NCI-H2081 treated with DMSO at 0.1 percent for 48 hours (cell line): ENCODE measurements at regions not wholly inside any gene's neighbourhood (a gene's known extent, or its start where the extent isn't known, plus 50 kb on each side); places are given as distances from the start of the nearest gene placed in this dataset.
"Not testable (repeated sequence)": the region's sequence is repeated elsewhere in the genome, so short reads cannot be mapped to it uniquely, and the experiment has no call there.

ENCODE experiments used
- DNase-seq: peaks from one replicate; lab custom pipeline; 2025; lab: John Stamatoyannopoulos, UW

GRCh38 chr2:12619975-12620374 lies 96.8 kb upstream of the TRIB2 start:
- no peak for DNase-seq

DNA sequence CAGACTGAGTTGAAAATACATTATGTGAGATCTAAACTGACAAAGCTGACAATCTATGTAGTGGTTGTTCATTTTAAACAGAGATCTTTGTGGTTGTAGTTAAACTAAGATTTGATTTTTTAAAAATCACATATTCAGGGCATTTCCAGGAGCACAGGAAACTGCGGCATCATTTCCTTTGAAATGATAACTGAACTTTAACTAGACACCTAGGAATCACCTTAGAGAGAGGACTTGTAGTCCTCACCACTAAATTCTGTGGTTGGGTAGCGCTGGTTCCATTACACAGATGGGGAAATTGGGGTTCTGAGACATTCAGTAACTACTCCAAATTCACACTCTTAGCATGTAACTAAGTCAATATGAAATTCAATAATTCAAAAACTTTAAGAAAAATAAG lies 96.0 kb upstream of the TRIB2 start:
- no peak for DNase-seq

DNA sequence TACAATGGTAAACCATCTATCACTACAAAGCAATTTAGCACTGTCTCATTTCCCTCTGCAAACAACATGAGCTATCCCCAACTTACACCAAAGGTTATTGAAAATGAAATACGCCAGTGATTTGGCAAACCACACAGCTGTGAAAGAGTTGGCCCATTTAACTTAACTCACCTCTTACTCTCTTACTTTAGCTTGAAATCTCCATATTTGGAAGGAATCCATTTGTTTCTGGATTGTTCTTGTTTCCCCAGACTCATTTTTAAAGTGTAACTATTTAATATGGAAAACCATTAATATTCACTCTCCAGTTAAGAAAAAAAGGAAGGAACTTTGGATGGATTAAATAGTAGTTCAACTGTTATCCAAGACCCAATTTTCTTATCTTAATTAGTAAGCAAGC lies 93.7 kb upstream of the TRIB2 start:
- DNase-seq = peak; percentile 16

DNA sequence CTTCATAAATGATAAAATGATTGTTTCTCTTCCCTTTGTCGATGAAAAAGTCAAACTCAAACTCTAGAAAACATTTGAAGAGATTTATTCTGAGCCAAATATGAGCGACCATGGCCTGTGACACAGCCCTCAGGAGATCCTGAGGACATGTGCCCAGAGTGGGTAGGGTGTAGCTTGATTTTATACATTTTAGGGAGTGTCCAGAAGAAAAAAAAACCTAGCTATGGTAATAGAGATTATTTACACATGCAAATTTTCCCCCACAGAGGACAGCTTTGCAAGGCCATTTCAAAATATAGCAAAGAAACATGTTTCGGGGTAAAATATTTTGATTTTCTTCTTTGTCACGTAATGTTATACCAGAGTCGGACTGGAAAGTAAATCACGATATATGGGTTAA lies 92.4 kb upstream of the TRIB2 start:
- DNase-seq = no peak

- no peak for DNase-seq
Observed at GRCh38 chr2:12624905-12625598, 91.7 kb upstream of the TRIB2 start.

- not testable (repeated sequence) for DNase-seq
Observed at GRCh38 chr2:12628541-12628940, 88.2 kb upstream of the TRIB2 start.

- no peak for DNase-seq
Observed at GRCh38 chr2:12636837-12637581, 79.7 kb upstream of the TRIB2 start.

- DNase-seq = no peak
Observed at GRCh38 chr2:12637754-12638153, 79.0 kb upstream of the TRIB2 start.

GRCh38 chr2:12641441-12641840 lies 75.3 kb upstream of the TRIB2 start:
- DNase-seq = no peak

- no peak for DNase-seq
Observed at GRCh38 chr2:12642332-12642731, 74.4 kb upstream of the TRIB2 start.

GRCh38 chr2:12642859-12643258 lies 73.9 kb upstream of the TRIB2 start:
- DNase-seq = no peak

- DNase-seq = no peak
Observed at GRCh38 chr2:12649602-12650400, 66.9 kb upstream of the TRIB2 start.

DNA sequence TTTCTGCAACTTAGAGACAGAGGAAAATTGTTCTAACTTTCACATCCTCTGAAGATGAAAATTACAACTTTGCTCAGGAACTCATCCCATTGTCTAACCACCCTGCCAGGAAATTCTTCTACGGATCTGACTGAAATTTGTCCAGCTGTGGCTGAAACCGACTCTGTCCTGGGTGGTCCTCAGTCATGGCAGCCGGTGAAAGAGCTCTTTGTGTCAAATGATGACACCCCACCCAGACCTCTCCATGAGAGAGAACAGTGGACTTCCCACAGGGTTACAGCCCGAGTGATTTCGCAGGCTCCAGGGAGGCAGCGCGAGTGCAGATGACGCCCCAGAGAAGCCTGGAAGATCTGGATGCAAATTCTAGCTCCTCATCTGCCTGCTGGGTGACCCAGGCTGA lies 65.1 kb upstream of the TRIB2 start:
- DNase-seq = no peak

DNA sequence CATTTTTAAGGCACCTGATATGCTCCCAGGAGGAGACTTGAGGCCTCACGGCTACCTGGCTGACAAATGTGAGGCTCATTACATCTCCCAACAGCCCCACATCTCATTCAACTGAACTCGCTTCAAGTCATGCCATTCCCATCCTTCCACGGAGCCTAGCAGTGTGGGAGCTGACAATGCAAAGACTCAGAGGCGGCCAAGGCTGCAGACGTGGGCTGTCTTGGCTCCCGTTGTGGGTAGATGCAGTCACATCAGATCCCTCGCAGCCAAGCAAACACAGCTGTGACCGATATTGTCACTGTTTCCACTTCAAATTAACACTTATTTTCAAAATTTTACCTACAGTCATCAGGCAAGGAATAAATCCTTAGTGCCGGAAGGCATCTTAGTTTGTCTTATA lies 64.0 kb upstream of the TRIB2 start:
- no peak for DNase-seq

- DNase-seq = no peak
Observed at GRCh38 chr2:12657560-12657959, 59.2 kb upstream of the TRIB2 start.

DNA sequence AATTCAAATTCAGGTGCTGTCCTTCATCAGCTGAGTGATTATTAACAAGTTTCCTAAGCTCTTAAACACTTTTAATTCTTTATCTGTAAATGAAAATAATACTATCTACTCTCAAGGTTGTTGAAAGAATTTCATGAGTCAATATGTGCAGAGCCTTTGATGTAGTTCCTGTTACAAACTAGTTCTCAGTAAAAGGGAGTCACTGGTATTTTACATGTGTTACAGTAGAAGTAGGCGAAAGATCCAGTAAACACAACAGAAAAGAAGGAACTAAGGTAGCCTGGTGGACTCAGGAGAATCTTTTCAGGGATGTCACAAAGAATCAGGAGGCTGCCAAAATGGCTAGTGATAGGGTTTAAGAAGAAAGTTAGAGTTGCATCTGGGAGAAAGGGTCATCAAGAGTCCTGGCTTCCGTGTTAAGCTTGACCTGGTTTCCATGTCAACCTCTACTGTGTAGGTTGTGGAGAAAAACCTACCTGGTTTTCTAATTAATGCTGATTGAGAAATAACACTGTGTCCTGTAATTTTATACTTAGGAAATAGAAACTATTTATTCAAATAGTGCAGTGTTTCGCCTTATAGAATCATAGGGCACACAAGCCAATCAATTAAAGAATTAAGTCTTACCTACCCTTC lies 58.3 kb upstream of the TRIB2 start:
- no peak for DNase-seq

- DNase-seq = no peak
Observed at GRCh38 chr2:12661489-12661888, 55.2 kb upstream of the TRIB2 start.

DNA sequence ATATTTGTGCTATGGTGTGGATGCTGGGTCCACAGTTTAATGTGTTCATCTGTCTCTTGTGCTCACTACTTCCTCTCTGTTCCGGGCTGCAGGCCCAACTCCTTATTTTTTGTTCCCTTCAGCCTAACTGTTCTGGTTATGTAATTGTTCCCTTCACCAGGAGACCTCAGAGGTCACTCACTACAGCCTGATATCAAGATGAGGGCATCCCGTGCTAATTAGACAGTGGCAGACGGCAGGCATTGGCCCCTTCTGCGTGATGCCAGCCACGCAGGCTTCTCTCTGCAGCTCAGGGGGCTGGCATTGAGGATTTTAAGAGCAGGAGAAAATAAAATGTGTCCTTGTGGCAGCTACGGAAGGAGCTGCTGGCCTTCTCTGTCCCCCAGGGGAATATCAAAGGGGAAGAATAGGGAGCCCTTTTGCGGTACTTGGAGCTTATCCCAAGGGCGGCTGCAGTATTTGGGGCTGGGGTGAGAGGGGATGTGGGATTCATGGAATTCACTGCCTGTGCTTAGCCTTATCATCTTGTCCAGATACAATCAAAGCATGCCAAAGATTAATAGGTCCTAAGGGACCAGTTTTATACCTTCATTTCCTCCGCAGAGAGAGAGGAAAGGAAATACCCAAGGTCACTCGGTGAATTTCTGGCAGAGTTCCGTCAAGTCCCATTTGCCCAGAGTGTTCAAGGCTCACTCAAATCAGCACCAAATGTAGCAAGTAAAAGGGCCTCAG lies 53.3 kb upstream of the TRIB2 start:
- DNase-seq = no peak

DNA sequence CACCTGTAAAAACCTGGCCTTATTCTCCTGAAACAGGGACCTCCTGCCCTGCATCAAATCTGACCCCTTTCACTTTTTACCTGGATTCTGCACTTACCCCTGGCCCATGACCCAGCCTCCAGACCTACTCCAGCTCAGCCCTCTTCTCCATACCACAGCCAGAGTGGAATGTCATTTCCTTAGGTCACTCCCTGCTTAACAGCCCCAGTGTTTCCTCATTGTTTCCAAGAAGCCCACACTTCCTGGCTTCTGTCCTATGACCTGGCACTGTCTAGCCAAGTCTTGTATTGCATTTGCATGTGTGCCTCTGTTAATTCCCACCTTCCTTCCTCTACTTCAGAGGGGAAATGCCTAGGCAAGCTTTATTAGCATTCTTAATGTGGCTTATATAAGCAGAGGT lies 51.4 kb upstream of the TRIB2 start:
- no peak for DNase-seq

DNA sequence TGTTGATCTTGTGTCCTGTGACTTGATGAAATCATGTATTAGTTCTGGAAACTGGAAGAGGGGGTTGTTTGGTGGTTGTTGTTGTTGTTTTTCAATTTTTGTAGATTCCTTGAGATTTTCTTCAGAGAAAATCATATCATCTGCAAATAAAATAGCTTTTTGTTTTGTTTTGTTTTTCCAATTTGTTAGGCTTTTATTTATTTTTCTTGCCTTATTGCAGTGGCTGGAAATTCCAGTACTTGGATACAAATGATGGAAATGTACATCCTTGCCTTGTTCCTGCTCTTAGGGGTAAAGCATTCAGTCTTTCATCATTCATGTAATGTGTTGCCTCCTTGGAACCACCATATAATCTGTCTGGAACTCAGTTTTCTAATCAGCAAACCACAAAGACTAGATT lies 50.3 kb upstream of the TRIB2 start:
- no peak for DNase-seq
